ENCODE measurements at regions not wholly inside any gene's neighbourhood (a gene's known extent, or its start where the extent isn't known, plus 50 kb on each side); places are given as distances from the start of the nearest gene placed in this dataset.

DNA sequence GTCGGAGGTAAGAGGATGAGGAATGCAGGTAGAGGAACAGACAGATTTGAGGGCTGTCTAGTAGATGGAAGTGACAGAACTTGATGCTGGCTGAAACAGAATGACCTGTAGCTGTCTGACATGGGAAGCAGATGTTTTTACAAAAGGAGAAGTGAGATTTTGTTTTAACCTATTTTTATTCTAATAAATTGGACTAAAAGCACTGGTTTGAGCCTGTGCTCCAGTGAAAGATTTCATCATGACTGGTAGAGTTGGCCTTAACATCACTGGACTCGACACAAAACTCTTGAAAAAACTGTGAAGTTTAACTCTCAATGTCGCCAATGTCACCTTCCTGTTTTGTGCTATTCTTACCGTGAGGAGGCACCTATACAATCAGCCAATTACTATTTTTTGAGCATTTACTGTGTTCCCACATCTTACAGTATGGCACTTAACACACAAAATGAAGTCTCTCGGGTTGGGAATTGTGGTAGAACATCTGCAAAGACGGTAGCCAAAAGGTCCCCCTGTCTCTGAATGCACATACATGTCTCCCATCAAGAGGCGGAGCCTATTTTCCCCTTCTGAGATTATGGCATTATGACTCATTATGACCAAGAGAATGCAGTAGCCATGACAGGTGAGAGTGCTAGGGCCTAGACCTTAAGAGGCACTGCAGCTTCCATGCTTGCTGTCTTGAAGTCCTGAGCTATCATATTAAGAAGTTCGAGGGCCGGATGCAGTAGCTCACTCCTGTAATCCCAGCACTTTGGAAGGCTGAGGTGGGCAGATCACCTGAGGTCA, 93.2 kb downstream of the FOXF2 start:
- no peak for DNase-seq (ENCODE audit: low read depth, low spot score)

DNA sequence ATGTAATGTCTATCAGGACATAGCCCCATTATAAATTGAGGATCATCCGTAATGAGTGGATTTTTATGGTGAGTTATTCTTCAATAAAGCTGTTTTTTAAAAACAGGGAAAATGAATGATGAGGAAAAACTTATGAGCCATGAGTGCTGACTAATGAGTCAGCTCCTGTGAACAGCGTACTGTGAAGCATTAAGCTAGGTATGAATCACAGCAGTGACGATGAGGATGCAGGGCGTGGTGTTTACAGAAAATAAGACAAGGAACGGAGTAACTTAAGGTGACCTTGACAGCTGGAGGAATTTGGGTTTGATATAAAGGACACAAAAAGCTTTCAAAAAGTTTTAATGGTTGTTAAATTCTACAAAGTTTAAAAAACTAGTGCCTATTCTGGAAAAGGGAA, 96.3 kb downstream of the FOXF2 start:
- DNase-seq (ENCODE audit: low read depth, low spot score), result no peak

DNA sequence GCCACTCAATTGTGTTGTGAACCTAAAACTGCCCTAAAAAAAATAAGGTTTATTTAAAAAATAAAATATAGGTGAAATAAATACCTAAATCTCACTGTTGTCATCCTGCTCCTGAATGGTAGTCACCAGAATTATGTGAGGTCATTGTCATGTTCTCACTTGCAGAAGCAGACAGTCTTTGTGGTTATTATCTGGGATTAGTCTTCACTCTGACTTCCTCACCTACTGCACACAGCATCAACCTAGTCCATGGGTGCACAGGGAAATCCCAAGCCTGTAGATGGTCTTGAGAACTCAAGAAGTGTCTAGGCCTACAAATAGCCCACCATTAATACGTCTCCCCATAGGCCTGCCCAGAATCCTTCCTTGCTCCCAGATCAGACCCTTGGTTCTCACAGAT, 97.0 kb downstream of the FOXF2 start:
- DNase-seq (ENCODE audit: low read depth, low spot score), result no peak

DNA sequence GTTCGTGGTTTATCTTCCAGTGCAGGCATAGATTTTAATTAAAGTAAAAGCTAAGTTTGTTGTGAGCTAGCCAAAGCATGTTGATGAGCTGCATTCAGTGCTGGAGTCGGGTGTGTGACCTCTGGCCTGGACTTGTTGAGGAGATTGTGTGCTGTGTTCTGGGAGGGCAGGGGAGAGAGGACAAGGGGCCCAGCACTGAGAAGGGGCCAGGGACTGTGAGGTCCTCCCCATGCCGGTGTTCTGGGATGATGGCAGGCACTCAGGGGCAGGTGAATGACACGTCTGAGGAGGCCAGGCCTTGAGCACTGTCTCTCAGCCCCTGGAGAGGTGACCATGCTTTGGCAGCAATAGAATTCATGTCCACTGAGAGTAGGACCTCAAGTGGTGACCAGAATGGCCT, 97.9 kb downstream of the FOXF2 start:
- DNase-seq (ENCODE audit: low read depth, low spot score), result no peak

DNA sequence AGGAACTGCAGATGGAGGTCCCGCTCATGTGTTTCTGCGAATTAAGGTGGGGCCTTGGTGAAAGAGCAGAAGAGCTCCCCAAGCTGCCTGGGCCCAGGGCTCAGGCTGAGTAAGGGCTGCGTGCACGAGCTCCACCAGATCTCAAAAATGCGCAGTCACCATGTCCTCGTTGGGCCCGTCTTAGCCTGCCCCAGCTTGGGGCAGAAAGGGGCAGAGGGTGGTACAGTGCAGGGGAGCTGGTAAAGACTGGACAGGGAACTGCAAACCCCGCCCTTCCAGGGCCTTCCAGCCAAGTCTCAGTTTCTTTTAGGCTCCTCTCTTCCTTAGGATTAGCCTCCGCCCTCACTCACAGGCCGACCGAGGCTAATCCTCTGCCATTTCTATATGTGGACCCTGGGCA, 101.6 kb downstream of the FOXF2 start:
- no peak for DNase-seq (ENCODE audit: low read depth, low spot score)

DNA sequence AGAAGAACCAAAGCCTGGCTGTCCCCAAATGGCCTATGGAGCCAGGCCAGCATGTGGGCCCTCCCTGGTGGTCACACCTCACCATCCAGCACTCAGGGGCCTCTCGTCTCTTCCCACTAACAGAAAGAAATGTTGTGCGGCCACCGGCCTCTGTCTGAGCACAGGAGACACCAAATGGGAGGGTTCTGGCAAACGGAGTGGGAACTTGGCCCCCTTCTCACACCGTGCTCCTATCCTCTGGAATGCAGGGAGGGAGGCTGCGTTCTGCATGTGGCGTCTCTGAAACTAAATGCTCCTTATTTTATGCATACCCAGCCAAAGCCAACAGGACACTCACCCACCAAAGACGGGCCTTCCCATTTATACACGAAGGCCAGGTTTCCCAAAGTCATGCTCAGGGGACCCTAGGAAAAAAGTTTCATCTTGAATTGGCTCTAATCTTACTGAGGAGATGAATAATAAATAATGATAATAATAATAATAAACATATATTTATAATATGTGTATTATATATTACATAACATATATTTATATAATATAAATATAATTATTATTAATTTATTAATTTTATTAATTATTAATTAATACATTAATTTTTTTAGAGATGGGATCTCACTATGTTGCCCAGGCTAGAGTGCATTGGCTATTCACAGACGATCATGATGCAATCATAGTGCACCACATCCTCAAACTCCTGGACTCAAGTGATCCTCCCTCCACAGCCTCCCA, 102.4 kb downstream of the FOXF2 start:
- DNase-seq (ENCODE audit: low read depth, low spot score), result no peak

DNA sequence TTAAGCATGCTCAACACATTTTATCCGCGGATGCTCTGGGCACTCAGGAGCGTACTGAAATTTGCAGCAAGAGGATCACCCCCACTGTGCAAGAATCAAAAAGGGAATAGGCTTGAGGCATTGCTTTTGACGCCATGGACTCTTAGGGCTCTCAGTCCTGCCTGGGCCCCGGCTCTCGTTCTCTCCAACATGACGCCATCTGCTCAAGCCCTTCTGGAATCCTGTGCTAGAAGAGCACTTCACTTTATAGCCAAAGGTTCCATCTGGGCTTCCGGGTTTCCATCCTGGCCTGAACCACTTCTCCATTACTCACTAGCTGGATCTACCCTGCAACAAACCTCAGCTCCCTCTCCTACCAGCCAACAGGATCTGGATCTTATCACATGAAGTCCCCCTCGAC, 105.3 kb downstream of the FOXF2 start:
- DNase-seq (ENCODE audit: low read depth, low spot score), result no peak

DNA sequence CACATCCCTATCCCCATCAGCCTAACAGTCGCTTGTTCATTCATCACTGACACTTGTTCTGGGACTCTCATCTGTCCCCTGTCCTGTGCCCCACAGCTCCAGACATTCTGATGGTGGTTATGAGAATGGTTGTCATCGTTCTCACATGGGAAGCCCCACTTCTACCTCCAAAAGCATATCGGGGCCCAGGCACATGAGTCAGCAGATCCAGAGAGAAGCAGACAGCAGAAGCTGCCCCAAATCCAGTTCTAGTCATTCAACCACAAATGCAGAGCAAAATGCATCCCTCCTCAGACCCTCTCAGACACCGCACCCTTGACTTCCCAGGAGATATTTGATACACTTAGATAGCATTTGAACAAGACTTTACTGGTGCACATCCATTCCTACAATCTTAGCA, 106.0 kb downstream of the FOXF2 start:
- no peak for DNase-seq (ENCODE audit: low read depth, low spot score)

DNA sequence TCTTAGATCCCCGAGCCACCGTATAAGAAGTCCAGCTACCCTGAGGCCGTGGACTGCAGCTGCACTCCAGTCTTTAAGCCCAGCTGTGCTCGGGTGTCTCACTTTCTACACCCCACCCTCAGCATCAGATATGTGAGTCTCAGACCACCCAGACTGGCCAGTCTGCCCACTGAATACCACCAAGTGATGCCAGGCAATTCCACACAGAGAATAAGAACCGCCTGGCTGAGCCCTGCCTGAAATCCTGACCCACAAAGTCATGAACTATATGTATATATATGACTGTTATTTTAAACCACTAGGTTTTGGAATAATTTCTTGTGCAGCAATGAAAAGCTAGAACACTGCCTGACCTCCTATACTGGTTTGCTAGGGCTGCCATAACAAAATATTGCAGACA, 106.7 kb downstream of the FOXF2 start:
- DNase-seq (ENCODE audit: low read depth, low spot score), result no peak

DNA sequence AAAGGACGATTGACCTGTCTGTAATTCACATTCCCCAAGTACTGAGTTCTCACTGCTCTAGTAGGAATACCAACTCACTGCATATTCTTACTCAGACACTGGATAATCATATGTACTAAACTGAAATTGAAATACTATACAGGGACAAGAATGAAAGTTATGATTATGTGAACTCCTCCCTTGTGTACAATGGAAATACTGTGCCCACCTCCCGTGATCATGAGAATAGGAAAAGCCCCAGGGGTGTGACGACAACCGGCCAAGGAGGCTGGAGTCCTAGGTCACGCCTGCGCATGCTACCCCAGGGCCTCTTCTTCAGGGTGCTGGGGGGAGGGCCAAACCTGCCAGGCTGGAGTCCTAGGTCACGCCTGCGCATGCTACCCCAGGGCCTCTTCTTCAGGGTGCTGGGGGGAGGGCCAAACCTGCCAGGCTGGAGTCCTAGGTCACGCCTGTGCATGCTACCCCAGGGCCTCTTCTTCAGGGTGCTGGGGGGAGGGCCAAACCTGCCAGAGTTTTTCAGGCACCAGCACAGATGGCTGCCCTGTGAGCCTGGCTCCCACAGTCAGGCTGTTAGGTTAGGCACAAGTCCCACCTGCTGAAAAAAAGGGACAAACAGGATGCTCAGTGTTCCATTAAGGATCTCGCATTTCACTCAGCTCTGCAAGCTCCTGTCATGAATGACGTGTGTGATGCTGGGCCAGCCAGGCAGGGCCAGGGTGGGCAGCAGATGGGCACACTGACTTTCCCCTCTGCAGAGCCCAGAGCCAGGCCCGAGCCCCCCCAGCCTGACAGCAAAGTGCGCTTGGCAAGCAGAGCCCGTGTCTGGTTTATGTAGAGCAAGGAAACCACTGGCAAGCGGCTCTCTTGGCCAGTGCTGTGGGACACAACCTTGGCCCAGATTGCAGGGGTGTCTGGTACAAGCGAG, 107.7 kb downstream of the FOXF2 start:
- no peak for DNase-seq (ENCODE audit: low read depth, low spot score)

DNA sequence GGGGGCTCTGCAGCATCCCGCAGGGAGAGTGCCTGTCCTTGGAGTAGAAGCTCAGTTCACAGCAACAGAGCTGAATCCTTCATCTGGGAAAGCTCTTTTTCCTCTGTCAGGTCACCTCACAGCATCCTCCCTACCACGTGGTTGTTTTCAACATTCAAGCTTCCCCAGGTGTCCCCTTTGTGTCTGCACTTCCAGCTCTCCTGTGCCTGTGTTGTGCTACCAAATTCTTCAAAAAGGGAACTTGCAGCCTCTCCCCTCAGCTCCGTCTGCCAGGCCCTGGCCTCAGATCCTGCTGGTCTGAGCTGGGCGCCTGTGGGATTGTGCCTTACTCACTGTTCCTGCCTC, 108.4 kb downstream of the FOXF2 start:
- no peak for DNase-seq (ENCODE audit: low read depth, low spot score)

DNA sequence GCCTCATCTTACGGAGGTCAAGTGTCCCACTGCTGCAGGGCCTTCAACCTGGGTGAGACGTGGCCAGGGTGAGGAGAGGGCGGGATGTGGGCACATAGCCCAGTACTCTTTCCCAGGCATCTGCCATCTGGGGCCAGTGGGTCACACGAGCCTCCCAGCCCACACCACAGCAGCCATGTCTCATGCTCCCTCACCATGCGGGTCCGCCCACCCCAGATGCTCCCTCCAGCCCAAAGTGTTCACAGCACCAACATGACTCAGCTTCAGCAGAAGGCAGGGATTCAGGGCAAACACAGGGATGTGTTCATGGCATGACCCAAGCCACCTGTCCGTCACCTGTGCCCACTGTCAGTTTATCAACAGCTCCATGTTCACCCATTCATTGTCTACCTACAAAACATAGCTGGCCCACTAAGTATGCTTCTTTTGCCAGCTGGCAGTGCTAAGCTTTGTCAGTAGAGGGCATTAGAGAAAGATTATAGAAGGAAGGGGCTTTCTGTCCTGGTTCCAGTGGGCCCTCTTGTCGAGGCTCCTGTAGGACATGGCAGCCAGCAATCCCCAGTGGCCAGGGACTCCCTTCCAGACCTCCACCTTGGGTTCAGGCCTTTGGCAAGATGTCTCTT, 109.2 kb downstream of the FOXF2 start:
- no peak for DNase-seq (ENCODE audit: low read depth, low spot score)

DNA sequence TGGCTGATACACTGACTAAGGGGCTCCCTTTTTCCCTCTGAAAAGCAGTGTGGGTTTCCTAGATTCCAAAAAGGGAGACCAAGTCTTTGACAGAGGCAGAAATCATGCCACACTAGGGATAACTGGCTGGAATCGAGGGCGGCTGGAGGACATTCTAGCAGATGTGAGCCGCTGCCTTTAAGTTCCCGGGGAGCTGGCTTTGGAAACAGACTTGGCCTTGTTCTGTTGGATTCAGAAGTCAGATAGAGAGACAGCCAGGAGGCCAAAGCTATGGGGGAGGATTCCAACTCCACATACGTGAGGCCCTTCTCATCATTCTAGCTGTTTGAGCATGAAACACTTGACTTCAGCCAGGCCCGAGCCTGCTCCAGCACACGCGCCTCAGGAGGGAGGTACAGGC, 109.9 kb upstream of the FOXC1 start:
- no peak for DNase-seq (ENCODE audit: low read depth, low spot score)

DNA sequence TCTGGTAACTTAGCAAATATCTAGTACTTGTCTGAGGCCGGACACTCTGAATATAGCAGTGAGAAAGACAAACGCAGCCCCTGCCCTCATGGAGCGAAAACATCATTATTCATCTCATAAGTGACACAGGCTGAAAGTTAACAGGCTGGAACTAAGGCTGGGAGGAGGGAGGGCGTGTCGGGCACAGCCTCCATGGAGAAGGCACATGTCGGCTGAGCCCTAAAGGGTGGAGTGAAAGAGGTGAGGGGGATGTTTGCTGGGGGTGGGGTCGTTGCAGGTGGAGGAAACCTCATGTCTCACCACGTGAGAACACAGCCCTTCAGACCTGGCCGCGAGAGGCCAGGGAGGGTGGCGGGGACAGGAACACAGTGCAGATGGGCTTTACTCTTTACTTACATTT, 108.8 kb upstream of the FOXC1 start:
- DNase-seq (ENCODE audit: low read depth, low spot score), result no peak

DNA sequence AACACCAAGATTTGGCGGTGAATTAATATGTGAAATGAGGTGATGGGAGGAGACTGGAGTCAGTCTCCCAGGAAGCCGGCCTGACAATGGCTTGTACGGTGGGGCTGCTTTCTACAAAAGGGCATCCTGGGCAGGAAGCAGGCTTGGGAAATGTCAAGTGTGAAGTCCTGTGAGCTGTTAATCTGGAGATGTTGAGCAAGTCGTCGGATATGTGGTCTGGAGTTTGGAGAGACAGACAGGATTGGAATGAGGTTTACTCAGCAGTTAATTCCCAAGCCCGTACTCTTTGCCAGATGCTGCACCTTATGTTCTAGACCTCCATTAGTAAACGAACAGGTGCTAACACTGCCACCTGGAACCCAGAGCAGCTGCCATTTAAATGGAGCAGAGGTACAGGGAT, 107.7 kb upstream of the FOXC1 start:
- peak; percentile 12 for DNase-seq (ENCODE audit: low read depth, low spot score)

DNA sequence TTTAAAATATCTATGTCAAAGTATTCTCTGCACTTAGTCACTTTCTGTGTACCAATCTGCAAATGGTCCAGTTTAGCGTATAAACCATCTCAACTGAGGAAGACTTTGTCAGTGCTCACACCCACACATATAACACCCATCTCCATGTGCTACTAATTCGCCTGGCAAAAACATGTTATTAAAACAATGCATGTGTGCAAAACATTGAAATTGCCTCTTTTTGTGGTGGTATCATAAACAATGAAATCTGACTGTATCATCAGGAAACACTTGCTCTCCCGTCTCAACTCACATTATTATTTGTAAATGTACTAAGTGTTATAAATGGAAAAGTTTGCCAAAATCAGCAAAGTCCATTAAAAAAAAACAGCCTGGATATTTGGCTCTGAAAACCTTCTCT, 105.9 kb upstream of the FOXC1 start:
- DNase-seq (ENCODE audit: low read depth, low spot score), result no peak

DNA sequence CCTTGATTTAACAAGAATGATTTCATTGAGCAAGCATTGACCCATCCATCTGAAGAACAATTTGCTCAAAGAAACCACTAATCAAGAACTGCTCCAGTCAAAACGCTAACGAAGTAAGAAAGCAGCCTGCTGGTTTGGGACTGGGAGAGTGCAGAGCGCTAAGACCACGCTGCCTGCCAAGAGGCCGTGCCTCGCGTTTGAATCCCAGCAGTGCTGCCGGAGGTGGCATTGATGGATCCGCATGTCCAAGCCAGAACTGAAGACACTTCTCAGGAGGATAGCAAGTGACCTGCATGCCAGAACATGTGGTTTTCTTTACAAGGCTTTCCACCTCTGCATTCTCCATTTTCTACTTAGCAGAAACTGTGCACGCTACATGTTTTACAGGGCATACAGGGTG, 105.2 kb upstream of the FOXC1 start:
- DNase-seq (ENCODE audit: low read depth, low spot score), result no peak

DNA sequence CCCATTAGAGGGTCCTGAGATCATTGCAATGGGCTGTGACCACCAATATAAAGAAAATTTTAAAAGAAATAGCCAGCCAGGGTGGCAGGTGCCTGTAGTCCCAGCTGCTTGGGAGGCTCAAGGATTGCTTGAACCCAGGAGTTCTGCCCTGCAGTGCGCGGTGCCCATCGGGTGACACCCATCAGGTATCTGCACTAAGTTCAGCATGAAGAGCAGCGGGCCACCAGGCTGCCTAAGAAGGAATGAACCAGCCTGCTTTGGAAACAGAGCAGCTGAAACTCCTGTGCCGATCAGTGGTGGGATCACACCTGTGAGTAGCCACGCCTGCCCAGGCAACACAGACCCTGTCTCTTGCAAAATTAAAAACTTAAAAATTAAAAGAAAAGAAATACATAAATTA, 102.5 kb upstream of the FOXC1 start:
- no peak for DNase-seq (ENCODE audit: low read depth, low spot score)

DNA sequence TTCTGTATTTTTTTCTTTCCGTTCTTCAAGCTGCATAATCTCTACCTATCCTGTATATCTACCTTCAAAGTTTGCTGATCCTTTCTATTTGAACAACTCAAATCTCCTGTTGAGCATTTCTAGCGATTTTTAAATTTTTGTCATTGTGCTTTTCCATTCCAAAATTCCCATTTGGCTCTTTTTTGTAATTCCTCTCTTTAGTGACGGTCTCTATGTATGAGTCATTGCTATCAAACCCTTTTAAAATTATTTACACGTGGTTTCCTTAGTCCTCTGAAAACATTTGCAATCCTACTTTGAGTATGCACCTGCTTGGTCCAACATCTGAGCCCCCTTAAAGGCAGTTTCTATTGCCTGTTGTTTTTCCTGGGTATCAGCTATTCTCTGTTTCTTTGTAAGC, 100.5 kb upstream of the FOXC1 start:
- DNase-seq (ENCODE audit: low read depth, low spot score), result no peak

DNA sequence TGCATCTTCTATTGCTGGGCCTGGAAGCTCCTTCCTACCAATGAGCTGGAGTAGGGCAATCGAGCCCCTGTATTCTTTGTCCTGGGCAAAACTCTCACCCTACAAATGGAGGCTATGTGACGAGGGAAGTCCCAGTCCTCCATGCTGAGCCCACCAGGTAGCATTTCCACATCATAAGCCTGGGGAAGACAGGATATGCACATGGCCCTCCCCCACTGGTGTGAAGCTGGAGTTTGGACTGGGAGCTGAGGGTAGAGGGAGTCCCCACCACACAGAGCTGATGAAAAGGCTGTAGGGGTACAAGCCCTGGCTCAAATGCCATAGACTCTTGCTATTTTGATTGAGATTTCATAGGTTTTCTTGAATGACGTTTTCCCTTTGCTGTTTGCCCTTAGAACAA, 99.5 kb upstream of the FOXC1 start:
- DNase-seq (ENCODE audit: low read depth, low spot score), result no peak

DNA sequence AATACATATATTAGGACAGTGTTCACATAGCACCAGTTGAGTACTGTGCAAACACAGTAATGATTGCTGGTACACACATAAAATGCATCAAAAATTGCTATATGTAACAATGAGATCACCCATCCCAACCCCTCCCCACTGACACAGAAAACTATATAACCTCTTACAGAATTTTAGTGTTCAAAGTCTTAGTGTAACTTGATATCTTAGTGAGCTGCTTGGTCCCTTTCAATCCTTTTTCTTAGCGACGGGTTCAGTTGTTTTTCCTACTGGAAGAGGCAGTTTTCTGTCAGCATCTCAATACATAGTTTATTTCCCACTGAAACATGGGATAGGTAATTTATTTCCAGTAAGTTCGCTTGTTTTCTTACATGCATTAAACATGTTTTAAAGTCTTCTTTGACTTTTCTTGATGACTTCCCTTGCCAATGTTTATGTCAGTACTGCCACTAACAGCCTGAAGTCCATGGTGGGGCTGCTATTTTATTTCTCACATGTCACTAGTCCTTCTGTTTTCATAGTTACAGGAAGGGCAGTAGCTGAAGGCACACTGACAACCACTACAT, 96.4 kb upstream of the FOXC1 start:
- no peak for DNase-seq (ENCODE audit: low read depth, low spot score)

DNA sequence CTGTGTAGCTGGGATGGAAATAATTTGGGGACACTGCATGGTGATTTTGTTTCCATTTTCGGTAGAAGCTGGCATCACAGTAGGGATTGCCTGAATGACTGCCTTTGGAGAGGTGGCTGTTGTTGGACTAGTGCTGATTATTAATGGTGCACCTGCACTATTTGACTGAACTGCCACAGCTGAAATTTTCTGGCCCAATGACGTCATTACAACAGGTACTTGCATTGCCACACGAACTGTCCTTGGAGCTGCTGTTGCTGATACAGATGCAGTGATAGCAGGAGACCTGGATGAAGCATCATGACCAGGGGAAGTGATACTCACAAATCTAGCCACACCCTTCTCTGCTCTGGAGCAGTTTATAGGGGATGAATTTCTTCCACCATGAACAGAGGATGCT, 95.6 kb upstream of the FOXC1 start:
- DNase-seq (ENCODE audit: low read depth, low spot score), result no peak
